IPS DF 6.9 (cell line): ENCODE measurements at regions not wholly inside any gene's neighbourhood (a gene's known extent, or its start where the extent isn't known, plus 50 kb on each side); places are given as distances from the start of the nearest gene placed in this dataset.
"Not testable (repeated sequence)": the region's sequence is repeated elsewhere in the genome, so short reads cannot be mapped to it uniquely, and the experiment has no call there.

Experiments
- DNase-seq: peaks from one replicate; pipeline ENCODE4 v3.0.0-alpha.2; 2013; ENCODE audit warnings: low read depth, low spot score
- H3K27ac ChIP-seq: one replicate; pipeline ENCODE4 v1.5.1; 2013; ENCODE audit warnings: low read length, control low read depth
- H3K27me3 ChIP-seq: 2 replicates; pipeline ENCODE4 v1.6.1; 2013; ENCODE audit warnings: mild to moderate bottlenecking, low read length; ENCODE audit not compliant: control insufficient read depth, insufficient read depth
- H3K36me3 ChIP-seq: 2 replicates; pipeline ENCODE4 v1.6.1; 2013; ENCODE audit warnings: low read length; ENCODE audit not compliant: control insufficient read depth, insufficient read depth
- H3K4me1 ChIP-seq: 2 replicates; pipeline ENCODE4 v1.6.1; 2013; ENCODE audit warnings: low read length; ENCODE audit not compliant: control insufficient read depth, insufficient read depth
- H3K4me3 ChIP-seq: 2 replicates; pipeline ENCODE4 v1.5.1; 2013; ENCODE audit warnings: mild to moderate bottlenecking, low read length
- H3K9me3 ChIP-seq: 2 replicates; pipeline ENCODE4 v1.6.1; 2013; ENCODE audit warnings: low read length, inconsistent platforms; ENCODE audit not compliant: control insufficient read depth, insufficient read depth
- WGBS: extraction: QIAGEN DNeasy Blood & Tissue Kit; methylation state at CpG from one replicate; pipeline ENCODE4 v1.1.7; 2013; ENCODE audit warnings: mixed read lengths, missing lambda C conversion rate; ENCODE audit not compliant: insufficient read length, insufficient coverage; 5-methylcytosine and 5-hydroxymethylcytosine counted together

DNA sequence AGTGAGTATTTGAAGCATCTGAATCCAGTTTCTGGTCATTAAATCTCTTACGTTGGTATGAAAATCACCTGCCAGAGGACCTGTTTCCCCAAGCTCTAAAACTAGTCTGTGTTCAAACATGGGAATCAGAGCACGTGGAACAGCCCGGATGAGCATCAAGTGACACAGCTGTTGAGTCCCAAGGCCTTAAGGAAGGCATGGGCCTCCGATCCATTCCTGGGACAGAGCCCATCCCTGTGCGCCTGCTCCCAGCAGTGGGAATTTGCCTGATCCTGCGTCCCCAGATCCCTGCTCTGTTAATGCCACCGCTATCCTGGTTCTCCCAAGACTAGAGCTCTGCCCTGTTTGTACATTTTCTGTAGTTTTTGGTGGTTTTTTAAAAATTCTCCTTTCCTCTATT lies 68.4 kb upstream of the FBXO28 start:
- Histone ChIP-seq H3K27ac (no peak overlapping the region), H3K4me3 (no peak overlapping the region), H3K9me3 (no peaks in the 10 kb centered on the region), H3K36me3 (no peaks in the 10 kb centered on the region), H3K27me3 (no peaks in the 10 kb centered on the region), H3K4me1 (no peaks in the 10 kb centered on the region)
- WGBS: no CpG with 5 or more reads among the region's 7 CpGs
- DNase-seq: no peak

GRCh38 chr1:224044420-224044819 lies 69.5 kb upstream of the FBXO28 start:
- H3K27ac ChIP-seq: no peak overlapping the region
- H3K27me3 ChIP-seq: no peaks in the 10 kb centered on the region
- no peak overlapping the region for H3K4me3 ChIP-seq
- no peaks in the 10 kb centered on the region for H3K4me1 ChIP-seq
- DNase-seq: no peak
- H3K9me3 ChIP-seq: no peaks in the 10 kb centered on the region
- no peaks in the 10 kb centered on the region for H3K36me3 ChIP-seq
- WGBS: no CpG with 5 or more reads among the region's 4 CpGs

GRCh38 chr1:224042557-224043118 lies 71.3 kb upstream of the FBXO28 start:
- Histone ChIP-seq H3K4me3 (no peak overlapping the region), H3K4me1 (no peaks in the 10 kb centered on the region), H3K36me3 (no peaks in the 10 kb centered on the region), H3K27ac (no peak overlapping the region), H3K9me3 (no peaks in the 10 kb centered on the region), H3K27me3 (no peaks in the 10 kb centered on the region)
- no CpG with 5 or more reads among the region's 4 CpGs for WGBS
- no peak for DNase-seq

DNA sequence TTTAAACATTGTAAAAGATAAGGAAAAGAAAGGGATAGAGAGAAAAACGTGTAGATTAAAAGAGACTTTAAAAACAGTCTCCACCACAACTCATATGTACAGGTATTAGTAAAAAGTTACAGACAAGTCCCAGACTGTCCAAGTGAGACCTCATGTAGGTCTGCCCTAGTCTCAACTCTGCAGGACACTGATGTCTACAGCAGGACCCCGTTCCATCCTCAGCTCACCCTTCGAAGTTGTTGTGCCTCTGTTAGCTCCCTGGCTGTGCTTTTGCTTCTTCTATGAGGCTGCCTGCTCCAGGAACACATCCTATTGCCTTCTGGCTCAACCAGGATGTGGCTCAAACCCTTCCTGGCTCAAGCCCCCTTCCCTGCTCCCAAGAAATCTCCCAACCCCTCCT lies 72.9 kb upstream of the FBXO28 start:
- no CpG with 5 or more reads among the region's 3 CpGs for WGBS
- H3K36me3 ChIP-seq: no peaks in the 10 kb centered on the region
- no peaks in the 10 kb centered on the region for H3K4me1 ChIP-seq
- no peaks in the 10 kb centered on the region for H3K9me3 ChIP-seq
- no peak overlapping the region for H3K27ac ChIP-seq
- DNase-seq: no peak
- H3K27me3 ChIP-seq: no peaks in the 10 kb centered on the region
- no peak overlapping the region for H3K4me3 ChIP-seq

DNA sequence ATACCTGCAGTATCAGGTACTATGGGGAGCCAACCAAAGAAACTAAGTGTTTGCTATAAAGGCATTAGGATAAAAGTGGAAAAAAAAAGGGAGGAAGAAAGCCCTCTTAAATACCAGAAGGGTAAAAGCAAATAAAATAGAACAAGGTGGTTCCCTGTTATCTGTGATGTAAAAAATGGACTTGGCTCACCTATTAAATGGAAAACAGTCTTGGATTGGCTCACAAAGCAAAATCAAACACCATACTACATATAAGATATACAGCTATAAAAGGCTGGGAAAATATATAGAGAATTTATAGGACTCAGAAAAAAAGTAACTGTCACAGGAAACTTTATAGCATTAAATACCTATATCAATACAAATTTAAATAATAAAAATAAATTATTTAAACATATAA lies 73.5 kb upstream of the FBXO28 start:
- H3K36me3 ChIP-seq, H3K27me3 ChIP-seq, H3K9me3 ChIP-seq, H3K4me3 ChIP-seq, H3K27ac ChIP-seq, H3K4me1 ChIP-seq, DNase-seq: not testable (repeated sequence)

DNA sequence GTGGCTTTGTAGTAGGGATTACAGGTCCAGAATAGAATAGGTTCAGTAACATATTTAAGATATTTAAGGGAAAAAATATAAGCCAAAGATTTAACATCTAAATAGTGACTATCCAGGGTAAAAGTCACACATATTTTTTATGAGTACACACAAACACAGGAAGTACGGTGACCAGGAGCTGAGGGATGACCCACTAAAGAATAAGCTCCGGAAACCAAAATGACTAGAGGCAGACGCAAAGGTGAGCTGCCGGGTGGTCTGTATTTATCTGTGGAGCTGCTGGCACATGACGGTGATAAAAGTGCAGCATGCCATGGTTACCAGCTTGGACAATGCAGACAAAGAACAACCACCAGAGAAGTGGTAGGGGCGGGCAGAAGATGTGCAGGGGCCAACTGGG lies 73.9 kb upstream of the FBXO28 start:
- DNase-seq, H3K4me1 ChIP-seq, H3K27me3 ChIP-seq, H3K4me3 ChIP-seq, H3K27ac ChIP-seq, H3K9me3 ChIP-seq, H3K36me3 ChIP-seq: not testable (repeated sequence)
- WGBS: no CpG with 5 or more reads among the region's 6 CpGs

DNA sequence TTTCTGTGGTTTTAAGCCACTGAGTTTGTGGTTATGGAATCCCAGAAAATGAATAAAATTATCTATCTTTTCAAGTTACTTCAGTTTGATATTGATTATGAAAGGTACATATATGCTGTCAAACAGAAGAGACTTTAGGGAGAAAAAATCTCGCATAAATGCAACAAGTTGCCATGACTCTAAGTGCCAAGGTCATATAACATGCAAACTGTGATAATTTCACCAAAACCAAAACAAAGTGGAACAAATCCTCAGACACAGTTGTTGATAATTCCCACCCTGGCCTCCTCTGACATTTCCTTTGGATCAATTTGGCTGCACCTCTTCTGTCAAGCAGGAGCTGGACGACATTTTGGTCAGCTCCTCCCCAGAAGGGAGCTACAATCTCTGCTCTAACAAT lies 75.1 kb upstream of the FBXO28 start:
- H3K4me1 ChIP-seq, H3K9me3 ChIP-seq, H3K4me3 ChIP-seq, H3K27ac ChIP-seq, H3K27me3 ChIP-seq, H3K36me3 ChIP-seq, DNase-seq: not testable (repeated sequence)
- no CpG with 5 or more reads among the region's 2 CpGs for WGBS

- H3K4me3 ChIP-seq, H3K4me1 ChIP-seq, H3K36me3 ChIP-seq, DNase-seq, H3K27me3 ChIP-seq, H3K9me3 ChIP-seq, H3K27ac ChIP-seq: not testable (repeated sequence)
- no CpG with 5 or more reads among the region's 3 CpGs for WGBS
Measured at GRCh38 chr1:224037362-224037761, 76.5 kb upstream of the FBXO28 start.

DNA sequence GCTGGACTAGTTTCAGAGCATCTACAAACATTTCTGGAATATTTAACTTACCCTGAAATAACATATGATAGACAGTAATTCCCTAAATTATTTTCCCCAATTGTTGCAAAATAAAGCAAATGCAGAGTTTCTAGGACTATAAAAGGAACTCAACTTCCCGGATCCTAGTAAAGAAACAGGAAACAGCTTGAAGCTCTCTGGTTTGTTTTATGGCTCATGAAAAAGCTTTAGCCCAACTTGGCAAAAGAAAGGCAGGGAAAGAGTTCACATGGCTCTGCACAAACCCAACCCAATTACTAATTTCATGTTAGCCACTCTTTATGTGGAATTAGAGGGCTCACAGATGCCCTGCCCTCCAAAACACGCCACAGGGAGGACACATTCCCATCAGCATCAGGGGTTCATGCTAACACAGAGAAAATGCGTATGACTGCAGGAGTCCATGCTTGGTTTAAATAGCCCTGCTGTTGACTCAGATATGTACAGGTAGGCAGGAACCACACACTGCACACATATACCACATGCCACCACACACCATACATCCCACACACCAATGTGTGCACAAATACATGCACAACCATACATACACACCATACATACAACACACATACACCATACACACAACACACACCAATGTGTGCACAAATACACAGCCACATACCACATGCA lies 81.2 kb upstream of the FBXO28 start:
- not testable (repeated sequence) for DNase-seq, H3K4me1 ChIP-seq, H3K4me3 ChIP-seq, H3K27me3 ChIP-seq, H3K27ac ChIP-seq, H3K9me3 ChIP-seq, H3K36me3 ChIP-seq
- WGBS: no CpG with 5 or more reads among the region's 3 CpGs

DNA sequence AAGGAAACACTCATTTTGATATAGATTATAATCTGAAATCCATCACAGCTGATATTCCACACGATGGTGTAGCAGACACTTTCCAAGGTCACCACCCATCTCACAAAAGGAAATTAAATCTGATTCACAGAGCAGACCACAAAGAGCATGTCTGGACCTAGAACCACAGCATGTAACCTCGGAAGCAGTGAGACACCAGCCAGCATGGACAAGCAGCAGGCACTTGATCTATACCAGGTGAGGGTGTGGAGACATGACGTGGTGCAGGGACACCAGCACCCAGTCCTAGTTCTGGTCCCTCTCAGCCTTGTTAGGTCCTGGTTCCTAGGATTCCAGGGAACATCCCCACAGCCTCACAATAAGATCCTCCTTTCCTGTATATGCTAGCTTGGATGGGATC lies 81.9 kb upstream of the FBXO28 start:
- not testable (repeated sequence) for H3K4me3 ChIP-seq, H3K4me1 ChIP-seq

GRCh38 chr1:224030257-224030656 lies 83.7 kb upstream of the FBXO28 start:
- not testable (repeated sequence) for H3K36me3 ChIP-seq, H3K27ac ChIP-seq, H3K4me1 ChIP-seq, DNase-seq, H3K4me3 ChIP-seq, H3K9me3 ChIP-seq, H3K27me3 ChIP-seq
- no CpG with 5 or more reads among the region's 6 CpGs for WGBS

More for the DNA sequence above, 81.9 kb upstream of the FBXO28 start:
- H3K9me3 ChIP-seq, H3K27ac ChIP-seq, H3K36me3 ChIP-seq, H3K27me3 ChIP-seq, DNase-seq: not testable (repeated sequence)
- no CpG with 5 or more reads among the region's 3 CpGs for WGBS
